IMR-90 (cell line): ENCODE measurements at regions not wholly inside any gene's neighbourhood (a gene's known extent, or its start where the extent isn't known, plus 50 kb on each side); places are given as distances from the start of the nearest gene placed in this dataset.

Source experiments
- ATAC-seq: fragments of 200-7000 bp; cut with Tn5 transposase; 2 replicates; pipeline ENCODE4 v1.9.1; 2020; ENCODE audit warnings: low read depth, mild to moderate bottlenecking, moderate library complexity
- BruUV-seq: library from RNA; stranded (reverse); fragments of 400-500 nt; replicated peaks from 2 replicates; lab custom pipeline; 2021; lab: Mats Ljungman, UMichigan
- CTCF ChIA-PET: fragments of 300-600 bp; formaldehyde crosslinking; extraction: SDS; loops from one replicate; lab custom pipeline; 2021; ENCODE audit warnings: antibody characterized with exemption; lab: Yijun Ruan, JAX
- POLR2A ChIA-PET: fragments of 300-600 bp; sonication (Branson Sonifier 250); formaldehyde crosslinking; loops from one replicate; lab custom pipeline; 2022; ENCODE audit warnings: antibody characterized with exemption; ENCODE audit not compliant: unreplicated experiment; lab: Charles Lee
- DNase-seq: peaks from one replicate; pipeline ENCODE4 v3.0.0; 2013
- H2AFZ ChIP-seq: replicated peaks from 2 replicates; pipeline ENCODE3; 2013; ENCODE audit warnings: low read length, mild to moderate bottlenecking; ENCODE audit not compliant: poor library complexity
- H2AK5ac ChIP-seq: 2 replicates; pipeline ENCODE4 v1.6.1; 2013; ENCODE audit warnings: low read depth, low read length, inconsistent platforms
- H2AK9ac ChIP-seq: replicated peaks from 2 replicates; pipeline ENCODE3; 2013; ENCODE audit warnings: mild to moderate bottlenecking, low read depth, low read length, moderate library complexity; ENCODE audit not compliant: poor library complexity
- H2BK120ac ChIP-seq: 2 replicates; pipeline ENCODE4 v1.6.1; 2013; ENCODE audit warnings: low read depth, low read length, inconsistent platforms
- H2BK15ac ChIP-seq: 3 replicates; pipeline ENCODE4 v1.6.1; 2013; ENCODE audit warnings: low read depth, low read length, inconsistent platforms
- H2BK20ac ChIP-seq: 2 replicates; pipeline ENCODE4 v1.6.1; 2013; ENCODE audit warnings: low read depth, mild to moderate bottlenecking, inconsistent platforms, low read length, moderate library complexity
- H2BK5ac ChIP-seq: 2 replicates; pipeline ENCODE4 v1.6.1; 2013; ENCODE audit warnings: mild to moderate bottlenecking, low read depth, low read length, inconsistent platforms; ENCODE audit not compliant: poor library complexity, severe bottlenecking
- H3K14ac ChIP-seq: replicated peaks from 2 replicates; pipeline ENCODE4 v1.6.1; 2013; ENCODE audit warnings: low read depth, low read length, inconsistent platforms
- H3K18ac ChIP-seq: 2 replicates; pipeline ENCODE4 v1.6.1; 2013; ENCODE audit warnings: low read depth, low read length, control low read depth
- H3K23ac ChIP-seq: 2 replicates; pipeline ENCODE4 v1.6.1; 2013; ENCODE audit warnings: low read depth, low read length, inconsistent platforms
- H3K27ac ChIP-seq: 2 replicates; pipeline ENCODE4 v1.5.1; 2013; ENCODE audit warnings: mild to moderate bottlenecking, control low read depth, low read length; ENCODE audit not compliant: insufficient read depth
- H3K27me3 ChIP-seq: 2 replicates; pipeline ENCODE4 v1.6.1; 2013; ENCODE audit warnings: low read length; ENCODE audit not compliant: control insufficient read depth, insufficient read depth
- H3K36me3 ChIP-seq: 2 replicates; pipeline ENCODE4 v1.6.1; 2013; ENCODE audit warnings: low read length, mixed read lengths; ENCODE audit not compliant: control insufficient read depth, insufficient read depth
- H3K4ac ChIP-seq: 2 replicates; pipeline ENCODE4 v1.6.1; 2013; ENCODE audit warnings: low read depth, low read length, inconsistent platforms
- H3K4me1 ChIP-seq: 2 replicates; pipeline ENCODE4 v1.6.1; 2013; ENCODE audit warnings: low read length, mixed read lengths; ENCODE audit not compliant: control insufficient read depth, insufficient read depth
- H3K4me2 ChIP-seq: 2 replicates; pipeline ENCODE4 v1.6.1; 2013; ENCODE audit warnings: low read depth, mild to moderate bottlenecking, control low read depth, low read length, moderate library complexity
- H3K4me3 ChIP-seq: 2 replicates; pipeline ENCODE4 v1.5.1; 2013; ENCODE audit warnings: low read depth, mild to moderate bottlenecking, control low read depth, low read length, moderate library complexity; ENCODE audit not compliant: insufficient read depth
- H3K56ac ChIP-seq: 2 replicates; pipeline ENCODE4 v1.6.1; 2013; ENCODE audit warnings: low read length, inconsistent platforms; ENCODE audit not compliant: insufficient read depth; ENCODE audit errors: extremely low read depth
- H3K79me1 ChIP-seq, 2 experiments: 2 replicates each; pipeline ENCODE4 v1.6.1; 2013; ENCODE audit warnings: low read length in 2 of 2, inconsistent platforms in 1 of 2, low read depth in 1 of 2
- H3K9ac ChIP-seq: 2 replicates; pipeline ENCODE4 v1.6.1; 2013; ENCODE audit warnings: low read depth, low read length, control low read depth
- H3K9me1 ChIP-seq: 2 replicates; pipeline ENCODE4 v1.6.1; 2013; ENCODE audit warnings: low read length, inconsistent platforms; ENCODE audit not compliant: insufficient read depth
- H3K9me3 ChIP-seq: 2 replicates; pipeline ENCODE4 v1.6.1; 2013; ENCODE audit warnings: low read length; ENCODE audit not compliant: control insufficient read depth, insufficient read depth
- H4K20me1 ChIP-seq: 2 replicates; pipeline ENCODE4 v1.6.1; 2013; ENCODE audit warnings: low read length, inconsistent platforms; ENCODE audit not compliant: insufficient read depth
- H4K5ac ChIP-seq: 2 replicates; pipeline ENCODE4 v1.6.1; 2013; ENCODE audit warnings: mild to moderate bottlenecking, low read depth, low read length, control low read depth
- H4K8ac ChIP-seq, 2 experiments: 2 replicates each; pipeline ENCODE4 v1.6.1; 2013; ENCODE audit warnings: low read depth in 2 of 2, low read length in 2 of 2, control low read depth in 1 of 2, inconsistent platforms in 1 of 2
- H4K91ac ChIP-seq: 2 replicates; pipeline ENCODE4 v1.6.1; 2013; ENCODE audit warnings: low read depth, low read length, inconsistent platforms; ENCODE audit not compliant: insufficient read depth
- MXI1 ChIP-seq: IDR thresholded peaks from 2 replicates; pipeline ENCODE4 v1.6.1; 2012; ENCODE audit warnings: low read depth, mild to moderate bottlenecking, low read length, moderate library complexity, borderline replicate concordance
- NFE2L2 ChIP-seq: fragments of 150-350 bp; IDR thresholded peaks from 2 replicates; pipeline ENCODE4 v1.6.1; 2016; ENCODE audit warnings: low read depth, mild to moderate bottlenecking, low read length
- dilution Hi-C: fragments of 300-500 bp; cut with HindIII; formaldehyde crosslinking; loops from one replicate; pipeline ENCODE4 v1.14.3; 2018; ENCODE audit warnings: low sequenced_read_pairs; ENCODE audit not compliant: unreplicated experiment
- in situ Hi-C: fragments of 300-500 bp; cut with MboI; formaldehyde crosslinking; loops from 3 replicates; pipeline ENCODE4 v1.14.3; 2019; ENCODE audit warnings: low sequenced_read_pairs, inconsistent platforms, mixed read lengths
- intact Hi-C: fragments of 100-400 bp; cut with micrococcal nuclease; formaldehyde crosslinking; loops from 2 replicates; pipeline ENCODE4 v1.10.0; 2022

DNA sequence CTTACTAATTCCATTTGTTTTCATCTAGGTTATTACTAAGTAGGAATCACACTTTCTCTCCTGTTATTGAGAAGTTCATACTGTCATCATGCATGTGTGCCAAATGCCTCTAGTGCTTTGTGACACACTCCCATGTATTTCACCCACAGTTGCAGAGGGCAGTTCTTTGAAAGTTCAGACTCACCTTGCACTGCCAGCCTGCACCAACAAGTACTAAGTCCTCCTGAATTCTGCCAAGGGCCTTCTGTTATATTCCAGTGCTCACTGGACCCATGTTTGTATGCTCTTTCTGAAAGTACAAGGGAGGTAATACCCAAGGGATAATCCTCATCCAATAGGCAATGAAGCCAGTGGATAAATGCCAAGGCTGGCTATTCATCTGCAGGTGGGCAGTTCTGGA lies 136.6 kb upstream of the ARPP21 start:
- CTCF ChIA-PET: interaction anchor here (0.6 kb wide), 1 partner anchor 792 kb away, joined by 3 read pairs; no protein-coding TSS in a partner anchor
- Histone ChIP-seq H3K4ac (no peak overlapping the region), H3K56ac (no peak overlapping the region), H3K27me3 (no peaks in the 10 kb centered on the region), H3K14ac (no peak overlapping the region), H2AK9ac (no peak overlapping the region), H2BK5ac (no peak overlapping the region), H4K8ac (no peak overlapping the region), H4K5ac (no peak overlapping the region), H2BK15ac (no peak overlapping the region), H4K91ac (no peak overlapping the region), H2AK5ac (no peak overlapping the region), H3K23ac (no peak overlapping the region), H3K4me2 (no peak overlapping the region), H2AFZ (no peak overlapping the region), H2BK20ac (no peak overlapping the region), H3K9me3 (peaks cover 11% of the 10 kb centered on the region), H3K9ac (no peak overlapping the region), H3K27ac (no peak overlapping the region), H3K79me1 (no peaks in the 10 kb centered on the region), H3K36me3 (no peaks in the 10 kb centered on the region), H3K4me1 (no peaks in the 10 kb centered on the region), H3K9me1 (no peaks in the 10 kb centered on the region), H3K4me3 (no peak overlapping the region), H3K18ac (no peak overlapping the region), H4K20me1 (no peaks in the 10 kb centered on the region), H2BK120ac (no peak overlapping the region)
- ATAC-seq: no peak
- intact Hi-C loops (no loop called here), in situ Hi-C loops (no loop called here), dilution Hi-C loops (no loop called here)
- TF ChIP-seq MXI1 (no peak), NFE2L2 (no peak)
- no peak for DNase-seq
- BruUV-seq: no TSS peak
- POLR2A ChIA-PET: no interaction called here
